HCT116 (cell line): ENCODE measurements at regions not wholly inside any gene's neighbourhood (a gene's known extent, or its start where the extent isn't known, plus 50 kb on each side); places are given as distances from the start of the nearest gene placed in this dataset.

Source experiments
- POLR2A ChIP-seq: IDR thresholded peaks from 2 replicates; pipeline ENCODE4 v1.7.0; 2011; ENCODE audit warnings: borderline replicate concordance; ENCODE audit not compliant: insufficient read depth, insufficient read length; ENCODE audit errors: extremely low read depth
- RAD21 ChIP-seq: IDR thresholded peaks from 2 replicates; pipeline ENCODE4 v1.6.1; 2012; ENCODE audit warnings: low read depth, mild to moderate bottlenecking
- TF ChIP-seq, protein P1 (sequence below), 3 experiments: fragments of 200-600 bp in 1 of 3; sonication (generic) in 1 of 3; IDR thresholded peaks in 2 of 3; conservative IDR thresholded peaks in 1 of 3; 2 replicates each; pipeline ENCODE4 v1.5.1; 2012 to 2017; ENCODE audit warnings: low read depth in 2 of 3, low read length in 2 of 3, antibody characterized with exemption in 1 of 3, borderline replicate concordance in 1 of 3, control low read depth in 1 of 3, mild to moderate bottlenecking in 1 of 3, mixed read lengths in 1 of 3, mixed run types in 1 of 3, moderate library complexity in 1 of 3; ENCODE audit not compliant: insufficient read depth in 1 of 3
- TF ChIP-seq, protein P2 (sequence below): IDR thresholded peaks from 2 replicates; pipeline ENCODE4 v1.6.1; 2012

DNA sequence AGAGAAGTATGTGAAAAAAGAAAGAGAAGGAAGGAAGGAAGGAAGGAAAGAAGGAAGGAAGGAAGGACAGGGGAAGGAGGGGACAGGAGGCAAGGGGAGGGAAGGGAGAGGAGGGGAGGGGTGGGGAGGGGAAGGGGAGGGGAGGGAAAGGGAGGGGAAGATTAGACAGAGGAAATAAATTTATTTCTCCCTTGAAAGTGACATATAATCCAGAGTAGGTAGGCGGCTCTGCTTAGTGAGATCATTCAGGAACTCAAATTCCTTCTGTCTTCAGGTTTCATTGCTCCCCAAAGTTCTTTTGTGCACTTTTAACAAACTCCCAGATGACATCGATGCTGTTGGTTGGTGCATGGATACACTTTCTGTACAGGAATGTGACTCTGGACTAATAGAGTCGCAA, 594.7 kb upstream of the STEAP1 start:
- TF ChIP-seq, protein P1, sequence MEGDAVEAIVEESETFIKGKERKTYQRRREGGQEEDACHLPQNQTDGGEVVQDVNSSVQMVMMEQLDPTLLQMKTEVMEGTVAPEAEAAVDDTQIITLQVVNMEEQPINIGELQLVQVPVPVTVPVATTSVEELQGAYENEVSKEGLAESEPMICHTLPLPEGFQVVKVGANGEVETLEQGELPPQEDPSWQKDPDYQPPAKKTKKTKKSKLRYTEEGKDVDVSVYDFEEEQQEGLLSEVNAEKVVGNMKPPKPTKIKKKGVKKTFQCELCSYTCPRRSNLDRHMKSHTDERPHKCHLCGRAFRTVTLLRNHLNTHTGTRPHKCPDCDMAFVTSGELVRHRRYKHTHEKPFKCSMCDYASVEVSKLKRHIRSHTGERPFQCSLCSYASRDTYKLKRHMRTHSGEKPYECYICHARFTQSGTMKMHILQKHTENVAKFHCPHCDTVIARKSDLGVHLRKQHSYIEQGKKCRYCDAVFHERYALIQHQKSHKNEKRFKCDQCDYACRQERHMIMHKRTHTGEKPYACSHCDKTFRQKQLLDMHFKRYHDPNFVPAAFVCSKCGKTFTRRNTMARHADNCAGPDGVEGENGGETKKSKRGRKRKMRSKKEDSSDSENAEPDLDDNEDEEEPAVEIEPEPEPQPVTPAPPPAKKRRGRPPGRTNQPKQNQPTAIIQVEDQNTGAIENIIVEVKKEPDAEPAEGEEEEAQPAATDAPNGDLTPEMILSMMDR (IDR thresholded peaks at IDR 0.05 in 2 of 3, conservative IDR thresholded peaks at IDR 0.05 in 1 of 3; ENCODE audit: borderline replicate concordance in 1 of 3, insufficient read depth in 1 of 3, low read depth in 2 of 3, low read length in 2 of 3) = no peak
- TF ChIP-seq POLR2A (no peak), RAD21 (no peak)
- TF ChIP-seq, protein P2, sequence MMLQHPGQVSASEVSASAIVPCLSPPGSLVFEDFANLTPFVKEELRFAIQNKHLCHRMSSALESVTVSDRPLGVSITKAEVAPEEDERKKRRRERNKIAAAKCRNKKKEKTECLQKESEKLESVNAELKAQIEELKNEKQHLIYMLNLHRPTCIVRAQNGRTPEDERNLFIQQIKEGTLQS = no peak
